ENCODE measurements at regions not wholly inside any gene's neighbourhood (a gene's known extent, or its start where the extent isn't known, plus 50 kb on each side); places are given as distances from the start of the nearest gene placed in this dataset.

DNA sequence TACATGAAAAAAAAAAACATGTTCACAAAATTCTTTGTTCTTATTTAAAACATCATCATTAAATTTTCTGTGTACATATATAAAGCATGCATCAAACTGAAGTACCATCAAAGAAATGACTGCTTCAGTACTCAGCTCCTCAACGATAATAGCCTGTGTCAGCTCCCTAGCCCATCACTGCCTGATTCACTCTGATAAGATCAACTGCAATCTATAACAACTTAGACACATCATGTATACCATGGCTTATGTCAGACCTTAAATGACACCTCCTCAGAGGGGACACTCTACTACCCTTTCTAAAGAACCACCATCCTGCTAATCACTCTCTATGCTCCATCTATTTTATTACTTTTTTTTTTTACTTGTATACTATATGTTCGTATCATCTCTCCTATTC, 200.5 kb upstream of the TLE4 start:
- Histone ChIP-seq H3K4me2 (ENCODE audit: extremely low read depth, insufficient read depth, low read length) (no peak overlapping the region), H3K79me2 (ENCODE audit: control insufficient read depth, insufficient read depth, low read length) (no peaks in the 10 kb centered on the region), H2AFZ (ENCODE audit: low read length) (no peak overlapping the region), H3K27me3 (ENCODE audit: control insufficient read depth, insufficient read depth, low read length) (no peaks in the 10 kb centered on the region), H3K9me3 (ENCODE audit: control insufficient read depth, insufficient read depth, low read depth, low read length) (no peaks in the 10 kb centered on the region), H3K4me3 (replicated peaks in 1 of 4; ENCODE audit: control extremely low read depth in 1 of 4, insufficient read depth in 1 of 4, low read depth in 3 of 4, low read length in 4 of 4) (no peak overlapping the region), H3K4me1 (ENCODE audit: control insufficient read depth, extremely low read depth, insufficient read depth, low read length) (no peaks in the 10 kb centered on the region), H3K27ac (ENCODE audit: insufficient read depth, low read length) (no peak overlapping the region), H3K36me3 (ENCODE audit: control insufficient read depth, insufficient read depth, low read length) (no peaks in the 10 kb centered on the region), H4K20me1 (ENCODE audit: control insufficient read depth, extremely low read depth, insufficient read depth, low read length) (no peaks in the 10 kb centered on the region), H3K9ac (ENCODE audit: insufficient read depth, low read length) (no peak overlapping the region)
- TF ChIP-seq, protein P1, sequence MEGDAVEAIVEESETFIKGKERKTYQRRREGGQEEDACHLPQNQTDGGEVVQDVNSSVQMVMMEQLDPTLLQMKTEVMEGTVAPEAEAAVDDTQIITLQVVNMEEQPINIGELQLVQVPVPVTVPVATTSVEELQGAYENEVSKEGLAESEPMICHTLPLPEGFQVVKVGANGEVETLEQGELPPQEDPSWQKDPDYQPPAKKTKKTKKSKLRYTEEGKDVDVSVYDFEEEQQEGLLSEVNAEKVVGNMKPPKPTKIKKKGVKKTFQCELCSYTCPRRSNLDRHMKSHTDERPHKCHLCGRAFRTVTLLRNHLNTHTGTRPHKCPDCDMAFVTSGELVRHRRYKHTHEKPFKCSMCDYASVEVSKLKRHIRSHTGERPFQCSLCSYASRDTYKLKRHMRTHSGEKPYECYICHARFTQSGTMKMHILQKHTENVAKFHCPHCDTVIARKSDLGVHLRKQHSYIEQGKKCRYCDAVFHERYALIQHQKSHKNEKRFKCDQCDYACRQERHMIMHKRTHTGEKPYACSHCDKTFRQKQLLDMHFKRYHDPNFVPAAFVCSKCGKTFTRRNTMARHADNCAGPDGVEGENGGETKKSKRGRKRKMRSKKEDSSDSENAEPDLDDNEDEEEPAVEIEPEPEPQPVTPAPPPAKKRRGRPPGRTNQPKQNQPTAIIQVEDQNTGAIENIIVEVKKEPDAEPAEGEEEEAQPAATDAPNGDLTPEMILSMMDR (conservative IDR thresholded peaks at IDR 0.05 in 1 of 2, IDR thresholded peaks at IDR 0.05 in 1 of 2; ENCODE audit: low read depth in 1 of 2, low read length in 2 of 2): no peak
- TF ChIP-seq EZH2 (IDR thresholded peaks at IDR 0.05; ENCODE audit: low read length, missing control alignments): no peak
- DNase-seq (ENCODE audit: low read depth in 2 of 2): no peak

DNA sequence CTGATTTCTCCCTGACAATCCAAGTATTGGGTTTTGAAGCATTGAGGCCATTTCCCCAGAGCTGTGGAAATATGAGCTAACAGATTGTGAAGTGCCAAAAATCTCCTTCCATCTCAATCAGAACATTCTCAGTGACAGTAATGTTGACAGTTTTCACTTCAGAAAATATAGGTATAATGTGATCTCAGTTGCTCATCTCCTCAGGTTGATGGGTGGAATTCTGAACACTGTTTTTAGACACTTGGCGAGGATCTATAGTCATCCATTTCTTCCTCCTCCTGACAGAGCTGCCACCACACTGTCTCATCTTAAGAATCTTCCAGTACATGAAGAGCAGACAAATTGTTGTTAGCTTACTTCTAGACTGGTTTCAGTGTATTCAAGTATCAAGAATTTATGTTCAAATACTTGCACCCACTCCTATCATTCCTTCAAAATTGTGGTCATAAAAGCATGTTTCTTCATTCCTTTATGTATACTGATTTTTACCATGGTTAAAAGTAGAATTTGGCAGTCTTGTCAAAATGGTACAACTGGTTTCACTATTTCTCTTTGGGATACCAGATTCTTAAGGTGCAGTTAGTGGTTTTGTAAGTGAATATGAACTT, 199.7 kb upstream of the TLE4 start:
- Histone ChIP-seq H3K4me2 (ENCODE audit: extremely low read depth, insufficient read depth, low read length) (no peak overlapping the region), H3K27ac (ENCODE audit: insufficient read depth, low read length) (no peak overlapping the region), H4K20me1 (ENCODE audit: control insufficient read depth, extremely low read depth, insufficient read depth, low read length) (no peaks in the 10 kb centered on the region), H2AFZ (ENCODE audit: low read length) (no peak overlapping the region), H3K9me3 (ENCODE audit: control insufficient read depth, insufficient read depth, low read depth, low read length) (no peaks in the 10 kb centered on the region), H3K36me3 (ENCODE audit: control insufficient read depth, insufficient read depth, low read length) (no peaks in the 10 kb centered on the region), H3K27me3 (ENCODE audit: control insufficient read depth, insufficient read depth, low read length) (no peaks in the 10 kb centered on the region), H3K4me1 (ENCODE audit: control insufficient read depth, extremely low read depth, insufficient read depth, low read length) (no peaks in the 10 kb centered on the region), H3K4me3 (replicated peaks in 1 of 4; ENCODE audit: control extremely low read depth in 1 of 4, insufficient read depth in 1 of 4, low read depth in 3 of 4, low read length in 4 of 4) (no peak overlapping the region), H3K9ac (ENCODE audit: insufficient read depth, low read length) (no peak overlapping the region), H3K79me2 (ENCODE audit: control insufficient read depth, insufficient read depth, low read length) (no peaks in the 10 kb centered on the region)
- peak in 1 of 2 donors; percentile 51 for DNase-seq (ENCODE audit: low read depth in 2 of 2)
- no peak for TF ChIP-seq EZH2 (IDR thresholded peaks at IDR 0.05; ENCODE audit: low read length, missing control alignments)
- TF ChIP-seq, protein P1 (conservative IDR thresholded peaks at IDR 0.05 in 1 of 2, IDR thresholded peaks at IDR 0.05 in 1 of 2; ENCODE audit: low read depth in 1 of 2, low read length in 2 of 2): no peak

GRCh38 chr9:79377339-79377855, 194.4 kb upstream of the TLE4 start:
- DNase-seq (ENCODE audit: low read depth in 2 of 2): peak in 1 of 2 donors; percentile 64
- H3K27me3 ChIP-seq (ENCODE audit: control insufficient read depth, insufficient read depth, low read length): no peaks in the 10 kb centered on the region
- TF ChIP-seq, protein P1 (conservative IDR thresholded peaks at IDR 0.05 in 1 of 2, IDR thresholded peaks at IDR 0.05 in 1 of 2; ENCODE audit: low read depth in 1 of 2, low read length in 2 of 2): no peak
- TF ChIP-seq EZH2 (IDR thresholded peaks at IDR 0.05; ENCODE audit: low read length, missing control alignments): no peak
- H3K9ac ChIP-seq (ENCODE audit: insufficient read depth, low read length): no peak overlapping the region
- no peaks in the 10 kb centered on the region for H3K4me1 ChIP-seq (ENCODE audit: control insufficient read depth, extremely low read depth, insufficient read depth, low read length)
- no peaks in the 10 kb centered on the region for H3K36me3 ChIP-seq (ENCODE audit: control insufficient read depth, insufficient read depth, low read length)
- no peak overlapping the region for H2AFZ ChIP-seq (ENCODE audit: low read length)
- no peaks in the 10 kb centered on the region for H3K9me3 ChIP-seq (ENCODE audit: control insufficient read depth, insufficient read depth, low read depth, low read length)
- no peak overlapping the region for H3K4me2 ChIP-seq (ENCODE audit: extremely low read depth, insufficient read depth, low read length)
- no peaks in the 10 kb centered on the region for H3K79me2 ChIP-seq (ENCODE audit: control insufficient read depth, insufficient read depth, low read length)
- H4K20me1 ChIP-seq (ENCODE audit: control insufficient read depth, extremely low read depth, insufficient read depth, low read length): no peaks in the 10 kb centered on the region
- H3K27ac ChIP-seq (ENCODE audit: insufficient read depth, low read length): no peak overlapping the region
- no peak overlapping the region for H3K4me3 ChIP-seq (replicated peaks in 1 of 4; ENCODE audit: control extremely low read depth in 1 of 4, insufficient read depth in 1 of 4, low read depth in 3 of 4, low read length in 4 of 4)
